GM21528 (cell line): ENCODE measurements at regions not wholly inside any gene's neighbourhood (a gene's known extent, or its start where the extent isn't known, plus 50 kb on each side); places are given as distances from the start of the nearest gene placed in this dataset.

Experiments used
- ATAC-seq: cut with Tn5 transposase; IDR thresholded peaks from one replicate; pipeline ENCODE4 v1.9.1; 2021; ENCODE audit warnings: mild to moderate bottlenecking, moderate library complexity; ENCODE audit not compliant: unreplicated experiment, low FRiP score

- no peak for ATAC-seq
These were observed 101.9 kb downstream of the GAS2L3 start for GRCh38 chr12:100675432-100675831.

DNA sequence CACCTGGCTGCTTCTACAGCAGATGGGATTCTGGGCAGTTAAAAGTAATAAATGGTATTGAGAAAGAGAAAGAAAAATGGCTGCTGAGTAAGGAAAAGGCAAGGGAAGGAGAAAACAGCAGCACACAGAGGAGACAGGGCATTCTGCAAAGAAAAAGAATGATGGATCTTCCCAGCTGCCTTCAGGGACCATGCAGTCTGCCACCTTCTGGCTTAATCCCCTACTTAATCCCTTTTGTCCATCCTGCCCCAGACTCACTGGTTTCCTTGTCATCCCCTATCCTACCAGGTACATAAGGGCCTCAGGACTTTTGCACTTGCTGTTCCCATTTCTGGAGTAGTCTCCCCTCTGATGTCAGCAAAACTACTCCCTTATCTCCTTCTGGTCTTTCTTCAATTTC is 107.6 kb downstream of the GAS2L3 start:
- no peak for ATAC-seq

DNA sequence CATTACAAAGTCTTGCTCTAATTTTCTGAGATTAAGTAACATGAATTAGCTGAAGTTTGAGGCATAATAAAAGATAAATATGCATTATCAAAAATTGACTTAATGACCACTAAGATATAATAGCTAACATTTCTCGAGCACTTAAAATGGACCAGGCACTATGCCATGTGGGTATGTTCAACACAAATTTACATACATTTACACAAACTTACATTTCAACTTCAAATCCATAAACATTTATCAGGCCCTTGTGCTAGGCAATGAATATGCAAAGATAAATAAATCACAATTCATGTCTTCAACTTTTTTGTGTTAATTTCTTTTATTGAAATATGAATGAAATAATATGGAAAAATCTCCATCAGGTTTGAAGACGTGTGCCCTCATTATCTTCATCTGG is 108.7 kb downstream of the GAS2L3 start:
- no peak for ATAC-seq

DNA sequence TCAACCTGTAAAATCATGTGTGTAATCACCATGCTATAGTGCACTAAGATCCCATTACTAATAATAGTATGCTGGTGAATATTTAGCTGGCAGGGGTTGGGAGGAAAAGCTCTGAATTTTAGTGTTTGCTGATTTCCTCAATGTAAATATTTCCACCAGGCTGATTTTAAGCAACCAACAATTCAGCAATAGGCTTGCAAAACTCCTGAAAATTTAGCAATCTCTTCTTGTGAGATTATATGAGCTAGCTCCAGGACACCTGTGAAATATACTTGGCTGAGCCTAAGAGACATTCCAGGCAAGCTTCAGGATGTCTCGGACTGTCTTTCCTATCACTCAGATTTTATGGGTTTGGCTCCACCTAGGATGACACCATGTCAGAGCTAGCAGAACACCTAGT is 106.9 kb upstream of the ANO4 start:
- no peak for ATAC-seq

- no peak for ATAC-seq
These were observed 106.1 kb upstream of the ANO4 start for GRCh38 chr12:100688451-100688864.

DNA sequence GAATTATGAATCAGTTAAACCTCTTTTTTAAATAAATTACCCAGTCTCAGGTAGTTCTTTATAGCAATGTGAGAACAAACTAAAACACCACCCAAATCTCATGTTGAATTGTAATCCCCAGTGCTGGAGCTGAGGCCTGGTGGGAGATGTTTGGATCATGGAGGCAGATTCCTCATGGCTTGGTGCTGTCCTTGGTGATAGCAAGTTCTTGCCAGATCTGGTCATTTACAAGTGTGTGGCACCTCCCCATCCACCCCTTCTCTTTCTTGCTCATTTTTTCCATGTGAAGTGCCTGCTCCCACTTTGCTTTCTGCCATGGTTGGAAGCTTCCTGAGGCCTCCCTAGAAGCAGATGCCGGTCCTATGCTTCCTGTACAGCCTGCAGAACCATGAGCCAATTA is 102.1 kb upstream of the ANO4 start:
- ATAC-seq, result no peak

DNA sequence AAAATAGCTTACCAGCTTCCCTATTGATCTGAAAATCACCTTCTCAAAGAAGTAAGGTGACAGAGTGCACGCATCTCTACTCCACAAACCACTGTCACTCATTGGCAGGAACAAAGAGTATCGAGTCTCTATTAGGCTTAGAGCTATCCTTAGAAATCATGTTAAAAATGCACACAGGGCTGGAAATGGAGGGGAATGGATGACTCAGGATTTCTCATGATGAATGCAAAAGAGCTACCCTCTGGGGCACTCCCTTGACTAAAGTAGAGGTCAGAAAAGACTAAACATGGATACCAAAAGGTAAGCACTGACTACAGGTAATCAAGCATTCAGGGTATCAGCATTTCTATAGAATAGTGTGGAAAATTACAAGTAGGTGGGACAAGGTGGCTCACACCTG is 96.1 kb upstream of the ANO4 start:
- ATAC-seq, result no peak

- ATAC-seq, result peak; percentile 60
These were observed 95.4 kb upstream of the ANO4 start for GRCh38 chr12:100699209-100699608.

GRCh38 chr12:100703337-100703736 is 91.2 kb upstream of the ANO4 start:
- ATAC-seq, result no peak

GRCh38 chr12:100703868-100704267 is 90.7 kb upstream of the ANO4 start:
- ATAC-seq, result no peak

- ATAC-seq, result no peak
These were observed 88.5 kb upstream of the ANO4 start for GRCh38 chr12:100706033-100706432.

GRCh38 chr12:100708591-100708990 is 86.0 kb upstream of the ANO4 start:
- no peak for ATAC-seq

DNA sequence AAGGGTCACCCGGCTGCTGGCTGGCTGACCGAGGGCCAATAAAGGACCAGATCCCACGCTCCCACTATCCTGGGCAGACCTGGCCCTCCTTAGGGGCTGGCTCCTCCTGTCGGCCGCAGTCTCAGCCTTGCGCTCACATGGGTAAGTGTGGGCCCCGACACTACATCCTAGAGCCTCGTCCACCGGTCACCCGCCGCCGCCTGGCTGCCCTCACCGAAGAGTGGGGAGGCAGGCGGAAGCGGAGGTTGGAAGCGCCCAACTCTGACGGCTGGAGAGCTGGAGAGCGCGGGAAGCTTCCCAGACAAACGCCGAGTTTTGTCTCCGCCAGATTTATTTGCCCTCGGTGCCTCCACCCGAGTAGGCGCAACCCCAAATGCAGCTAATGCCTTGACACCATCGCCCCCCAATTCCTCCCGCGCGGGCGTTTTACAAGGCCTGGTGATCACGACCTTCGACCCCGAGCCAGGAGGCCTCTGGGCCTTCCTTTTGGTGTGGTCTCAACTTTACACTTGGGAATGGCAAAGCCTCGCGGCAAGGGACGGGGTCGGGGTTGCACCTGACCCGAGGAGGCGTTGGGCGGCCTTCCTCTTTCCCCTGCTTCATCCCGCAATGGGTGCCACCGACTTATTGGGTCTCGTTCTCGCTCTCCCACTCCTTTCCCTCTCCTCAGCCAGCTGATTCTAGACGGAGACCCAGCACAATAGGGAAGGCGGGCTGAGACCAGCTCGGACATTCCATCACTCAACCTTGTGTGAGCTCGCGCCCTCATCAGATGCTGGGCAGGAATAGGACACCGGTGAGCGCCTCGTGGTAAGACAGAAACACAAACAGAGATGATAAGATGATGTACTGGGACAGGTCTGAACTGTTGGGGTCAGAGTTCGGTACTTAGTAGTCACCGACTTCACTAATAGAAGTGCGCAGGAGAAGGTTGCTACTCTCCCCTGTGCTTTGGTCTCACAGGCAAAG is 78.3 kb upstream of the ANO4 start:
- no peak for ATAC-seq

- ATAC-seq, result no peak
These were observed 77.4 kb upstream of the ANO4 start for GRCh38 chr12:100716945-100717732.

GRCh38 chr12:100717733-100718067 is 76.9 kb upstream of the ANO4 start:
- no peak for ATAC-seq

DNA sequence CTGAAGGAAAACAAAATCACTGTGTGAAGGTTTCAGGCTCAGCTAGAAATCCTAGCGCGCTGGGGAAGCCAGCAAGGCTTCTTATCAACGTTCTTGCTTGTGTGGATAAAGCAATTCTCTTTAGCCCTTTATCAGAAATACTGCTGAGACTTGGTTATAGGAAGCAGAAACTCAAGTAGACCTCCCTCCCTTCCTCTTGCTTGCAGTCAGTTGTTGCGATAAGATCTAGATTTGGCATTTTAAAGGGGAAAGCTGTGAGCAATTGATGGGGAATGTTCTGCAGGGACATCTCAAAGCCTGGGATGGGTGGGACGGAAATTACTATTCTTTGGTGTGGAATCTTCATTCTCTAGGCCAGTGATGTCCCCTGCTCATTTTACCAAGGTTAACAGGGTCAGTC is 76.4 kb upstream of the ANO4 start:
- no peak for ATAC-seq

- no peak for ATAC-seq
These were observed 74.4 kb upstream of the ANO4 start for GRCh38 chr12:100720016-100720654.

DNA sequence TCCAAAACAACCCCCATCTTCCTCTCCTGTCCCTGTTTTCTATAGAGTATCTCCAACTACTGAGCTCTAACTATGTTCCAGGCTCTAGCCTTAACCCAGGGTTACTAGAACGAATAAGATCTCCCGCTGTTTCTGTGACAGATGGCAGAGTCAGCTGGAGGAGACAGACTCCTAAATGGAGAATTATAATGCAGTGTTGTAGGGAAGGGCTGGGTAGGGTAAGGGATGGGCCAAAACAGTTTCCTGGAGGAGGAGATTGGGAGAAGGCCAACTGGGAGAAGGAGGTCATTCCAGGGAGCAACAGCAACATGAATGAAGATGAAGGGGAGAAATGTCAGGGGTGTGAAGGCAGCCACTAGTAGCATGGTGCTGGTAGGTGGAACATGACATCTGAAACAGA is 73.4 kb upstream of the ANO4 start:
- ATAC-seq, result no peak

GRCh38 chr12:100724071-100724470 is 70.5 kb upstream of the ANO4 start:
- no peak for ATAC-seq

DNA sequence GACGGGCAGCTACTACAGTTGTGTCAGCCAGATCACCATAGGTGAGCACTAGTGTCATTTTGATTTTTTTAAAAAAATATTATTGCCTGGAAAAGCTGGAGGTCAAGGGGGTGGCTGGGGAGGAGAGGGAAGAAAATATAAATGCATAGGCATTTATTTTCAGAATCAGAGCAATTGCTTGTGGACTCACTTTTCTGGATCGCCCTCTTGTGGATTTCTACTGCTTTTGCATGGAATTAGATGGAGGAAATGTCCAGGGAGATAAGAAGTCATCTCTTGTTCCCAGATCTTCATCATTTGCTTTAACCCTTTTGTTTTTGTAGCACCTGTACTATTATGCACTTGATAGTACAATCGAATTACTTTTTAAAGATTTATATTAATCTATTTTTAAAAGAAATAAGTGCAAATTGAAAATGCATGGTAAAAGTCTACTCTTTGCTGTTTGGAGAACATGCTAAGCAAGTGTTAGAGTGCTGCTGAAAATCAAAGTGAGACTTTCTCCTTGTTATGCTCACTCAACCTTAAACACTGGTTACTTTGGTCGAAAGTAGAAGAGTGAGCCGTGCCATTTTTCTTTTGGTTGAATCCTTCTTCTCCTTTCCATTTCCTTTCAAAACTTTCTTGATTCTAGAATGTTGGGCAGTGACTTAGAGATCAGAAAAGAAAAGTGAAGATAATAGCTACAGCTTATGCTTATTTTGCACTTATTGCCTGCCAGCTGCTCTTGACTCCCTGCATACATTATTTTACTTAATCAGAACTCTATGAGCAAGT is 60.6 kb upstream of the ANO4 start:
- ATAC-seq, result peak; percentile 78
